Neural progenitor cell (in vitro differentiated cells): ENCODE measurements at regions not wholly inside any gene's neighbourhood (a gene's known extent, or its start where the extent isn't known, plus 50 kb on each side); places are given as distances from the start of the nearest gene placed in this dataset.

Experiments
- DNase-seq: peaks from one replicate; pipeline ENCODE4 v3.0.0-alpha.2; 2016; ENCODE audit warnings: low spot score
- H2AFZ ChIP-seq: fragments of 200-600 bp; sonication (generic); replicated peaks from 2 replicates; pipeline ENCODE4 v1.6.1; 2016; ENCODE audit warnings: antibody characterized with exemption
- H3F3A ChIP-seq: fragments of 200-600 bp; sonication (generic); 2 replicates; pipeline ENCODE4 v1.6.1; 2016; ENCODE audit warnings: antibody characterized with exemption, low read depth
- H3K27ac ChIP-seq: fragments of 200-600 bp; sonication (generic); 2 replicates; pipeline ENCODE4 v1.5.1; 2016; ENCODE audit warnings: mild to moderate bottlenecking
- H3K27me3 ChIP-seq: fragments of 200-600 bp; sonication (generic); 2 replicates; pipeline ENCODE4 v1.6.1; 2016; ENCODE audit warnings: mild to moderate bottlenecking, moderate library complexity
- H3K36me3 ChIP-seq: fragments of 200-600 bp; sonication (generic); 2 replicates; pipeline ENCODE4 v1.5.1; 2016
- H3K4me1 ChIP-seq: fragments of 200-600 bp; sonication (generic); 2 replicates; pipeline ENCODE4 v1.6.1; 2016; ENCODE audit warnings: mixed run types
- H3K4me2 ChIP-seq: fragments of 200-600 bp; sonication (generic); 2 replicates; pipeline ENCODE4 v1.6.1; 2016
- H3K4me3 ChIP-seq: fragments of 200-600 bp; sonication (generic); 2 replicates; pipeline ENCODE4 v1.5.1; 2016
- H3K79me2 ChIP-seq: fragments of 200-600 bp; sonication (generic); 2 replicates; pipeline ENCODE4 v1.6.1; 2016; ENCODE audit warnings: low read depth
- H3K9ac ChIP-seq: fragments of 200-600 bp; sonication (generic); 2 replicates; pipeline ENCODE4 v1.6.1; 2016
- H3K9me3 ChIP-seq: fragments of 200-600 bp; sonication (generic); 2 replicates; pipeline ENCODE4 v1.5.1; 2016; ENCODE audit warnings: low read depth
- H4K20me1 ChIP-seq: fragments of 200-600 bp; sonication (generic); 2 replicates; pipeline ENCODE4 v1.6.1; 2016; ENCODE audit warnings: low read depth
- H3K27ac Mint-ChIP-seq: 3 replicates; pipeline ENCODE4 v1.8.0; 2021; ENCODE audit warnings: mixed read lengths
- H3K27me3 Mint-ChIP-seq: 2 replicates; pipeline ENCODE4 v1.8.0; 2022; ENCODE audit warnings: low read depth, mild to moderate bottlenecking, inconsistent platforms, moderate library complexity, mixed read lengths; ENCODE audit not compliant: insufficient read depth
- H3K36me3 Mint-ChIP-seq: 3 replicates; pipeline ENCODE4 v1.8.0; 2021; ENCODE audit warnings: mixed read lengths
- H3K4me1 Mint-ChIP-seq: 3 replicates; pipeline ENCODE4 v1.8.0; 2021; ENCODE audit warnings: mixed read lengths
- H3K4me3 Mint-ChIP-seq: 3 replicates; pipeline ENCODE4 v1.8.0; 2021; ENCODE audit warnings: mild to moderate bottlenecking, moderate library complexity, mixed read lengths
- H3K9me3 Mint-ChIP-seq: 3 replicates; pipeline ENCODE4 v1.8.0; 2020; ENCODE audit warnings: mixed read lengths
- EZH2 ChIP-seq: fragments of 200-600 bp; sonication (generic); IDR thresholded peaks from 2 replicates; pipeline ENCODE4 v1.6.1; 2017; ENCODE audit warnings: antibody characterized with exemption, mild to moderate bottlenecking, moderate library complexity
- EZH2phosphoT487 ChIP-seq: fragments of 200-600 bp; sonication (generic); IDR thresholded peaks from 2 replicates; pipeline ENCODE4 v1.6.1; 2017; ENCODE audit warnings: antibody characterized with exemption
- TF ChIP-seq, protein P1 (sequence below): fragments of 200-600 bp; sonication (generic); IDR thresholded peaks from 2 replicates; pipeline ENCODE4 v1.5.1; 2017; ENCODE audit warnings: antibody characterized with exemption, mild to moderate bottlenecking

DNA sequence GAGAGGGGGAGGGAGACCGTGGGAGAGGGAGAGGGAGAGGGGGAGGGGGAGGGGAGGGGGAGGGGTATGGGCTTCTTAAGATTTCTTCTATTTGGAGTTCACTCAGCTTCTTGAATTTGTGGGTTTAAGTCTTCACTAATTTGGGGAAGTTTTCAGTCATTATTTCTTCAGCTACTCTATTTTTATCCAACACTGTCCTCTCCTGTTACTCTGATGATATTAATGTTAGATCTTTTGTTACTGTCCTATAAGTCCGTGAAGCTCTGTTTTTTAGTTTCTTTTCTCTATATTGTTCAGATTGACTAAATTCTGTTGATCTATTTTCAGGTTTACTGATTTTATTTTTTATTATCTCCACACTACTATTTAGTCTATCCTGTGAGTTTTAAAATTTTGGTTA, 351.5 kb upstream of the TPM1 start:
- H3K27me3 ChIP-seq = no peaks in the 10 kb centered on the region
- Mint-ChIP-seq H3K27me3 (no peaks in the 10 kb centered on the region), H3K4me3 (no peak overlapping the region), H3K36me3 (peaks cover 26% of the 10 kb centered on the region), H3K4me1 (no peaks in the 10 kb centered on the region), H3K27ac (no peak overlapping the region), H3K9me3 (peaks cover 10% of the 10 kb centered on the region)
- H3K36me3 ChIP-seq = no peaks in the 10 kb centered on the region
- H2AFZ ChIP-seq = no peak overlapping the region
- H3K79me2 ChIP-seq = no peaks in the 10 kb centered on the region
- no peak for DNase-seq
- H3K9ac ChIP-seq = no peak overlapping the region
- H3K4me2 ChIP-seq = no peak overlapping the region
- H3K4me3 ChIP-seq = no peak overlapping the region
- H3K4me1 ChIP-seq = no peaks in the 10 kb centered on the region
- H3F3A ChIP-seq = no peaks in the 10 kb centered on the region
- no peaks in the 10 kb centered on the region for H3K9me3 ChIP-seq
- no peaks in the 10 kb centered on the region for H4K20me1 ChIP-seq
- TF ChIP-seq EZH2phosphoT487 (no peak), EZH2 (no peak)
- TF ChIP-seq, protein P1, sequence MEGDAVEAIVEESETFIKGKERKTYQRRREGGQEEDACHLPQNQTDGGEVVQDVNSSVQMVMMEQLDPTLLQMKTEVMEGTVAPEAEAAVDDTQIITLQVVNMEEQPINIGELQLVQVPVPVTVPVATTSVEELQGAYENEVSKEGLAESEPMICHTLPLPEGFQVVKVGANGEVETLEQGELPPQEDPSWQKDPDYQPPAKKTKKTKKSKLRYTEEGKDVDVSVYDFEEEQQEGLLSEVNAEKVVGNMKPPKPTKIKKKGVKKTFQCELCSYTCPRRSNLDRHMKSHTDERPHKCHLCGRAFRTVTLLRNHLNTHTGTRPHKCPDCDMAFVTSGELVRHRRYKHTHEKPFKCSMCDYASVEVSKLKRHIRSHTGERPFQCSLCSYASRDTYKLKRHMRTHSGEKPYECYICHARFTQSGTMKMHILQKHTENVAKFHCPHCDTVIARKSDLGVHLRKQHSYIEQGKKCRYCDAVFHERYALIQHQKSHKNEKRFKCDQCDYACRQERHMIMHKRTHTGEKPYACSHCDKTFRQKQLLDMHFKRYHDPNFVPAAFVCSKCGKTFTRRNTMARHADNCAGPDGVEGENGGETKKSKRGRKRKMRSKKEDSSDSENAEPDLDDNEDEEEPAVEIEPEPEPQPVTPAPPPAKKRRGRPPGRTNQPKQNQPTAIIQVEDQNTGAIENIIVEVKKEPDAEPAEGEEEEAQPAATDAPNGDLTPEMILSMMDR = no peak
- no peak overlapping the region for H3K27ac ChIP-seq

DNA sequence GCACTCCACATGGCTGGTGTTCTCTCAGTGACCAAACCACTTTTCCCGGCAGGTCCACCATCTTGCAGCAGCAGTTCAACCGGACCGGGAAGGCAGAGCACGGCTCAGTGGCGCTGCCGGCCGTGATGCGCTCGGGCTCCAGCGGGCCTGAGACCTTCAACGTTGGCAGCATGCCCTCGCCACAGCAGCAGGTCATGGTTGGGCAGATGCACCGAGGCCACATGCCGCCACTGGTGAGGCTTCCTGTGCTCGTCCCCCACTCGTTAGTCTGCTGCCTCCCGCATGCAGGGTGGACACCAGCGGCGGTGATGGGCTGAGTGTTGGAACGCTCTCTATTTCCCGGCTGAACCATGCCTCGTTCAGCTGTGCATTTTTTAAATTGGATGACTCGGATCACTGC, 344.9 kb upstream of the TPM1 start:
- Mint-ChIP-seq H3K27ac (no peak overlapping the region), H3K9me3 (no peaks in the 10 kb centered on the region), H3K27me3 (peaks cover 1% of the 10 kb centered on the region), H3K4me1 (peaks cover 7% of the 10 kb centered on the region), H3K36me3 (peaks cover 28% of the 10 kb centered on the region), H3K4me3 (no peak overlapping the region)
- H3F3A ChIP-seq = no peaks in the 10 kb centered on the region
- no peak overlapping the region for H2AFZ ChIP-seq
- no peak overlapping the region for H3K4me3 ChIP-seq
- H3K79me2 ChIP-seq = no peaks in the 10 kb centered on the region
- H3K4me2 ChIP-seq = no peak overlapping the region
- H3K36me3 ChIP-seq = no peaks in the 10 kb centered on the region
- no peak overlapping the region for H3K27ac ChIP-seq
- no peak for DNase-seq
- TF ChIP-seq, protein P1 = no peak
- TF ChIP-seq EZH2phosphoT487 (no peak), EZH2 (no peak)
- H3K27me3 ChIP-seq = no peaks in the 10 kb centered on the region
- no peaks in the 10 kb centered on the region for H3K4me1 ChIP-seq
- no peak overlapping the region for H3K9ac ChIP-seq
- no peaks in the 10 kb centered on the region for H4K20me1 ChIP-seq
- H3K9me3 ChIP-seq = no peaks in the 10 kb centered on the region

DNA sequence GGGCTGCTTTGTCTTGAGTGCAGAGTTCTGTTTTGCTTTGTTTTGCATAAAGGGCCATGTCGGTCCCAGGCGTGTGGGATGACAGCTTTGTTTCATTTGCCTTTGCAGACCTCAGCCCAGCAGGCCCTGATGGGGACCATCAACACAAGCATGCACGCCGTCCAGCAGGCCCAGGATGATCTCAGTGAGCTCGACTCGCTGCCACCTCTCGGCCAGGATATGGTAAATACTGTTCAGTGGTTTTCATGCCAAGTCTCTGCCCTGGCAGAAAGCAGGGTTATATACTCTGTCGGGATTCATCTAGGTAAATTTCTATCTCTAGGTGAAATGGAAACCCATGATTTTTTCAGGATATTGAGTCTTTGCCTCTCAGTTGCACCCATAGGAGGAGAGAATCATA, 343.9 kb upstream of the TPM1 start:
- Histone ChIP-seq H3K9ac (no peak overlapping the region), H3K4me3 (no peak overlapping the region), H3K27me3 (no peaks in the 10 kb centered on the region), H3K27ac (no peak overlapping the region), H3F3A (no peaks in the 10 kb centered on the region), H2AFZ (no peak overlapping the region), H3K4me2 (no peak overlapping the region), H3K4me1 (no peaks in the 10 kb centered on the region), H3K36me3 (no peaks in the 10 kb centered on the region), H3K9me3 (no peaks in the 10 kb centered on the region), H3K79me2 (no peaks in the 10 kb centered on the region), H4K20me1 (no peaks in the 10 kb centered on the region)
- Mint-ChIP-seq H3K27ac (peak overlapping the region; percentile 19), H3K4me1 (peaks cover 7% of the 10 kb centered on the region), H3K9me3 (no peaks in the 10 kb centered on the region), H3K27me3 (peaks cover 2% of the 10 kb centered on the region), H3K36me3 (peaks cover 33% of the 10 kb centered on the region), H3K4me3 (no peak overlapping the region)
- TF ChIP-seq, protein P1 = no peak
- TF ChIP-seq EZH2 = no peak
- TF ChIP-seq EZH2phosphoT487 = no peak
- no peak for DNase-seq
